Right atrium auricular region (tissue), 2 donors: ENCODE measurements at regions not wholly inside any gene's neighbourhood (a gene's known extent, or its start where the extent isn't known, plus 50 kb on each side); places are given as distances from the start of the nearest gene placed in this dataset.

Experiments used
- DNase-seq: peaks from one replicate; pipeline ENCODE4 v3.0.0-alpha.2; 2019; ENCODE audit warnings: low spot score
- H3K27ac ChIP-seq, 2 donors: fragments of 200-600 bp; sonication (generic); 1 replicate in 1 of 2; 2 replicates in 1 of 2; pipeline ENCODE4 v1.5.1; 2016 to 2019
- H3K27me3 ChIP-seq, 2 donors: fragments of 200-600 bp; sonication (generic); one replicate each; pipeline versions ENCODE4 v1.5.1 to v1.6.0; 2017 to 2019
- H3K36me3 ChIP-seq: fragments of 200-600 bp; sonication (generic); one replicate; pipeline ENCODE4 v1.5.1; 2016
- H3K4me1 ChIP-seq, 2 donors: fragments of 200-600 bp; sonication (generic); one replicate each; pipeline versions ENCODE4 v1.5.1 to v1.6.0; 2017 to 2019
- H3K4me3 ChIP-seq, 2 donors: fragments of 200-600 bp; sonication (generic); 1 replicate in 1 of 2; 2 replicates in 1 of 2; pipeline ENCODE4 v1.5.1; 2017 to 2019; ENCODE audit warnings: mild to moderate bottlenecking in 1 of 2, moderate library complexity in 1 of 2
- H3K9me3 ChIP-seq, 2 donors: fragments of 200-600 bp; sonication (generic); one replicate each; pipeline ENCODE4 v1.5.1; 2019
- TF ChIP-seq, protein P1 (sequence below), 2 donors: fragments of 200-600 bp; sonication (generic); IDR thresholded peaks; one replicate each; pipeline ENCODE4 v1.5.1; 2019; ENCODE audit warnings: antibody characterized with exemption in 2 of 2

DNA sequence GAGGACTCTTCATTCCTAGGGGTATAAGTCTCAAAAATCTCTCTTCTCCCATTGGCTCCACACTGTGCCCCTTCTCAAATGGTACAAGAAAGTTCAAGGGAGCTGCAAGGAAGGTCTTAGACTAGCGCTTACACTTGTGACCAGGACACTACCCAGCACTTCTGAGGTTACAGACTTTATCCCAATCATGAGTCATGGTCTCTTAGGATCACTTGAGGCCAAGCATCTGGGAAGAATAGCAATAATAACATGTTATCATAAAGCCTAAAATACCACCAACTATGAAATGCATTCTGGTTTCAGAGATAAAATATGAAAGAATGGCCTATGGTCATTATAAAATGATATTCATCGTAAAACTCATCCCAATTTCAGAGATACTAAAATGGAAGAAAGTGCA, 309.9 kb upstream of the PKDCC start:
- H3K27me3 ChIP-seq: no peaks in the 10 kb centered on the region
- H3K9me3 ChIP-seq: no peaks in the 10 kb centered on the region
- no peak overlapping the region for H3K4me3 ChIP-seq
- peaks cover 0 to 22% of the 10 kb centered on the region in 2 donors for H3K4me1 ChIP-seq
- no peak for DNase-seq
- no peak overlapping the region for H3K27ac ChIP-seq
- no peaks in the 10 kb centered on the region for H3K36me3 ChIP-seq
- TF ChIP-seq, protein P1, sequence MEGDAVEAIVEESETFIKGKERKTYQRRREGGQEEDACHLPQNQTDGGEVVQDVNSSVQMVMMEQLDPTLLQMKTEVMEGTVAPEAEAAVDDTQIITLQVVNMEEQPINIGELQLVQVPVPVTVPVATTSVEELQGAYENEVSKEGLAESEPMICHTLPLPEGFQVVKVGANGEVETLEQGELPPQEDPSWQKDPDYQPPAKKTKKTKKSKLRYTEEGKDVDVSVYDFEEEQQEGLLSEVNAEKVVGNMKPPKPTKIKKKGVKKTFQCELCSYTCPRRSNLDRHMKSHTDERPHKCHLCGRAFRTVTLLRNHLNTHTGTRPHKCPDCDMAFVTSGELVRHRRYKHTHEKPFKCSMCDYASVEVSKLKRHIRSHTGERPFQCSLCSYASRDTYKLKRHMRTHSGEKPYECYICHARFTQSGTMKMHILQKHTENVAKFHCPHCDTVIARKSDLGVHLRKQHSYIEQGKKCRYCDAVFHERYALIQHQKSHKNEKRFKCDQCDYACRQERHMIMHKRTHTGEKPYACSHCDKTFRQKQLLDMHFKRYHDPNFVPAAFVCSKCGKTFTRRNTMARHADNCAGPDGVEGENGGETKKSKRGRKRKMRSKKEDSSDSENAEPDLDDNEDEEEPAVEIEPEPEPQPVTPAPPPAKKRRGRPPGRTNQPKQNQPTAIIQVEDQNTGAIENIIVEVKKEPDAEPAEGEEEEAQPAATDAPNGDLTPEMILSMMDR (IDR thresholded peaks at IDR 0.05): no peak

DNA sequence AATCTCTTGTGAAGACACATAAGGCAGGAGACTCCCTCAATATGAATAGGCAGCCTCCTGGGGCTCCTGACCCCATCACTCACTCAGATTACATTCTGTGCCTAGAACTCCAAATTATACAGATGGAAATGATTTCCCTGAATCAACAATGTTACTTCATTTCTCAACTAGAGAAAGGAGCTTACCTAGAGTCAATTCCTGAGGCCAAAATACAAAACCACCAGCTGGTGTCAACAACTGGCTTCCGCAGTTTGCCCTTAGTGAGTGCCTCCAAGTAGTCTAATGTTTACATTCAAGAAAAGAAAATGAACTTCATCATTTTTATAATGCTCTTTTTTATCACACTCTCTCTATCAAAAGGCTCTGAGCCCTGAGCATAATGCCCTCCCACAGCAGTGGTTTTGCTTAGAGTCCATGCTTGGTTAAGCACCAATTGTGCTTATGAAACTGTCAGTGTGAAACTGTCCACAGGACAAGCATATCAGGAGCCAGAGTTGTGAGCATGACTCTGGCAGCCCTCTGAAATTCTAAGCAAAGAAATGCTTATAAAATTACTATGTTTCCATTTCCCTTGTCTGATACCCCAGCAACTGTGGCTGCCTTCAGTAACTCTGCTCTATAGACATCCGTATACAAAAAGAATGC, 305.7 kb upstream of the PKDCC start:
- TF ChIP-seq, protein P1 (IDR thresholded peaks at IDR 0.05): no peak
- H3K9me3 ChIP-seq: no peaks in the 10 kb centered on the region

DNA sequence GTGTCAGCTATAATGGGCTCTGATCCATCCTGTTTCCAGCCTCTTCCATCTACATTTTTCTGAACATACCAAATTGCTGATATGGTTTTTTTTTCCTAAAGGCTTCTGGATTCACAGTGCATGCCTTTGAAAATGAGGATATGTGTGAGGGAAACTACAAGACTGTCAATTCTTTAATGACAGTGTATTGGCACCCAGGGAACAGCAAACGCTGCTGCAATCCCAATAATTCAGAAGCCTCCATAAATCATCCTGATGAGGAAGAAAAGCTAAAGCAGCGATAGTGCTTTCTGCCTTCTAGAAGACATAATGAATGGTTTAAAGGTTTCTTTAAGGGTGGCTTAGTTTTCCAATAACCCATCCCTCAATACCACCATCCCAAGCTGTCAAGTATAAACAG, 304.5 kb upstream of the PKDCC start:
- TF ChIP-seq, protein P1 (IDR thresholded peaks at IDR 0.05): no peak
- no peak for DNase-seq
- Histone ChIP-seq H3K36me3 (no peaks in the 10 kb centered on the region), H3K4me3 (no peak overlapping the region), H3K9me3 (no peaks in the 10 kb centered on the region), H3K4me1 (no peaks in the 10 kb centered on the region), H3K27ac (no peak overlapping the region), H3K27me3 (no peaks in the 10 kb centered on the region)

More for the DNA sequence above, 305.7 kb upstream of the PKDCC start:
- no peak for DNase-seq
- no peaks in the 10 kb centered on the region for H3K4me1 ChIP-seq
- no peak overlapping the region for H3K4me3 ChIP-seq
- no peaks in the 10 kb centered on the region for H3K27me3 ChIP-seq
- no peak overlapping the region for H3K27ac ChIP-seq
- H3K36me3 ChIP-seq: no peaks in the 10 kb centered on the region

DNA sequence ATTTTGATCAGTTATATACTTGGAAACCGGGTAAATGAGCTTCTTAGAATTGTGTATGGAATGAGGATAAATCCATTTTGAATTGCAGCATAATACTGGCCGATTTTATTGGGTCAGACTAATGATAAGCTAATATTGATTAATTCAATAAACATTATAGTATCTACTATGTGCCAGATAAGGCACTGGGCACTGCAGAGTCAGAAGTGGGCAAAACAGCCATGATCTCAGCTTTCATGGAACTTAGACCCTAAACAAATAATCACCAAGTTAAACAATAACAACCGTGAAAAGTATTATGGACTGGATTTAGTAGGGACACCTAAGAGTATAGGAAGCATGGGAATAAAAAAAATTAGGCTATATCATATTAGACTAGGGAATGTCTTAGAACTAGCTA, 297.0 kb upstream of the PKDCC start:
- no peaks in the 10 kb centered on the region for H3K27me3 ChIP-seq
- no peaks in the 10 kb centered on the region for H3K4me1 ChIP-seq
- no peak for DNase-seq
- H3K27ac ChIP-seq: no peak overlapping the region
- TF ChIP-seq, protein P1 (IDR thresholded peaks at IDR 0.05): no peak
- H3K4me3 ChIP-seq: no peak overlapping the region
- no peaks in the 10 kb centered on the region for H3K9me3 ChIP-seq
- H3K36me3 ChIP-seq: no peaks in the 10 kb centered on the region

DNA sequence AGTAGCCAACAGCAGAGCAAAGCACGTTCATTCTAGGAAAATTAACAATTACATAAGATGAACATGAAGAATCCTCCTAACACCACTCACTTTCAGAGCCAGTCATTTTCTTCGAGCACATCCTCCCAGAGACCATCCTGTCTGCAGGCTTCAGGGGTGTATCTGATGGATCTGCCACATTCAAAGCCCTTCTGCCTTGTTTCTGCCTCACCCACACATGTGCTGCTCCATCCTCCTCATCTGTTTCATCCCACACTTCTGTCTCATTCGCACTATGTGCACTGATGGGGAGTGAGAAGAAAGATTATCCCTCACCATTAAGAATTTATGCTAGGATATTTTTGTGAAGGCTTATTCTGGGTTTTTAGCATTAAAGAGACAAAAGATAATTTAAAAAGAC, 287.9 kb upstream of the PKDCC start:
- TF ChIP-seq, protein P1 (IDR thresholded peaks at IDR 0.05): no peak
- Histone ChIP-seq H3K4me3 (no peak overlapping the region), H3K36me3 (no peaks in the 10 kb centered on the region), H3K27me3 (no peaks in the 10 kb centered on the region), H3K27ac (no peak overlapping the region), H3K9me3 (no peaks in the 10 kb centered on the region), H3K4me1 (no peaks in the 10 kb centered on the region)
- DNase-seq: no peak

DNA sequence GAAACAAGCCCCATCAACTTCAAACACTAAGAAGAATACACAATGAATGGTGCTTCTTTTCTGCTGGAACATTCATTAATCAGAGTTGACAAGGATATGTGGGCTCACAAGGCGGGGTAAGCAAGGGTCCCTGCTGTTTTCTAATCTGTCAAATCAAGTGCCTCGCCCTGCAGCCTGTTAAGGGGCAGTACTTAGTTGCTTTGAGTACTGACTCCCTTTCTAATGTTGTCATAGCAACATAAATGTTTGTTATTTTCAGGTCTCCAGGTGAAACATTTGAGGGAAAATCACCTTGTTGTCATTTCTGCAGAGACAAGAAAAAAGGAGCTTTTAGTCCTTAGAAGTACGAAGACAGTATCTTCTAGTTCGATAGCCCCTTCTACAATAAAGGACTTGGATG, 284.7 kb upstream of the PKDCC start:
- Histone ChIP-seq H3K27ac (no peak overlapping the region), H3K36me3 (no peaks in the 10 kb centered on the region), H3K9me3 (no peaks in the 10 kb centered on the region), H3K27me3 (no peaks in the 10 kb centered on the region), H3K4me3 (no peak overlapping the region), H3K4me1 (no peaks in the 10 kb centered on the region)
- TF ChIP-seq, protein P1 (IDR thresholded peaks at IDR 0.05): no peak
- DNase-seq: no peak
